PC-3 (cell line): ENCODE measurements at regions not wholly inside any gene's neighbourhood (a gene's known extent, or its start where the extent isn't known, plus 50 kb on each side); places are given as distances from the start of the nearest gene placed in this dataset.

Source experiments
- CTCF ChIP-seq: fragments of 300-600 bp; sonication (generic); conservative IDR thresholded peaks from 2 replicates; pipeline ENCODE4 v1.5.1; 2017; ENCODE audit warnings: antibody characterized with exemption, low read depth, mild to moderate bottlenecking, low read length
- EZH2 ChIP-seq: fragments of 300-600 bp; sonication (generic); IDR thresholded peaks from one replicate; pipeline ENCODE4 v1.6.1; 2017; ENCODE audit warnings: antibody characterized with exemption, mild to moderate bottlenecking, low read length; ENCODE audit not compliant: unreplicated experiment
- EZH2phosphoT487 ChIP-seq: fragments of 300-600 bp; sonication (generic); IDR thresholded peaks from 2 replicates; pipeline ENCODE4 v1.6.1; 2018; ENCODE audit warnings: mild to moderate bottlenecking, antibody characterized with exemption, low read length, borderline replicate concordance

GRCh38 chr12:69189378-69189978, 49.9 kb upstream of the CPSF6 start:
- no peak for TF ChIP-seq CTCF
- TF ChIP-seq EZH2: no peak
- TF ChIP-seq EZH2phosphoT487: no peak
